ENCODE measurements at regions not wholly inside any gene's neighbourhood (a gene's known extent, or its start where the extent isn't known, plus 50 kb on each side); places are given as distances from the start of the nearest gene placed in this dataset.
"Not testable (repeated sequence)": the region's sequence is repeated elsewhere in the genome, so short reads cannot be mapped to it uniquely, and the experiment has no call there.

GRCh38 chr6:11425876-11426275 is 111.7 kb upstream of the TMEM170B start:
- no peak for DNase-seq

- DNase-seq: no peak
These were observed 112.1 kb upstream of the TMEM170B start for GRCh38 chr6:11425431-11425871.

DNA sequence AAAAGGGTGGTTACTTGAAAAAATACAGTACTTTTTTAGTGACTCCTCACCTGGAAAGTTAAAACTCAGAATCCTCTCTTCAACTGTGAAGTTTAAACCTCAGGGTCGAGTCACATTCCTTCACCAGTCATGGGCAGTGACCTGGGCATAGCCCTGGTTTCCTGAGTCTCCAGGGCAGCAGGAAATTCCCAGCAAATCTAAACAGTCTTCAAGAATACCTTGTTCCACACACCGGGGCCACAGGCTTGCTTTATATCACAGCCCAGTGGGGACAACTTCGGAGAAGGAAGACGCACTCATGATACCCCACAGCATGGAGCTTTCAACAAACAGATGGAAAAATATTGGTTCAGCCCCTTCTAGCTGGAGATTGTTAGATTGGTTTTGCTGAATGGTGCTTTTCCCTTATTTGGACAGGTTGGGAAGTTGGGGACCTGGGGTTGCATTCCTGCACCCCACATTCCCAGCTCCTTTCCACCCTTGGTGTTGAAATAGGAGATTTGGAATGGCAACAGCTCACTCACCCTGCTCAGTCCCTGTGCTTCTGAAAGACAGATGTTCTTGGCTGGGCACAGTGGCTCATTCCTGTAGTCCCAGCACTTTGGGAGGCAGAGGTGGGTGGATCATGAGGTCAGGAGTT is 113.0 kb upstream of the TMEM170B start:
- DNase-seq: no peak

GRCh38 chr6:11423667-11424066 is 113.9 kb upstream of the TMEM170B start:
- peak in 1 of 2 experiments; percentile 1 for DNase-seq

- DNase-seq: no peak
These were observed 114.5 kb upstream of the TMEM170B start for GRCh38 chr6:11423072-11423471.

GRCh38 chr6:11419763-11420453 is 117.6 kb upstream of the TMEM170B start:
- no peak for DNase-seq

- DNase-seq: no peak
These were observed 119.2 kb upstream of the TMEM170B start for GRCh38 chr6:11418290-11418905.

DNA sequence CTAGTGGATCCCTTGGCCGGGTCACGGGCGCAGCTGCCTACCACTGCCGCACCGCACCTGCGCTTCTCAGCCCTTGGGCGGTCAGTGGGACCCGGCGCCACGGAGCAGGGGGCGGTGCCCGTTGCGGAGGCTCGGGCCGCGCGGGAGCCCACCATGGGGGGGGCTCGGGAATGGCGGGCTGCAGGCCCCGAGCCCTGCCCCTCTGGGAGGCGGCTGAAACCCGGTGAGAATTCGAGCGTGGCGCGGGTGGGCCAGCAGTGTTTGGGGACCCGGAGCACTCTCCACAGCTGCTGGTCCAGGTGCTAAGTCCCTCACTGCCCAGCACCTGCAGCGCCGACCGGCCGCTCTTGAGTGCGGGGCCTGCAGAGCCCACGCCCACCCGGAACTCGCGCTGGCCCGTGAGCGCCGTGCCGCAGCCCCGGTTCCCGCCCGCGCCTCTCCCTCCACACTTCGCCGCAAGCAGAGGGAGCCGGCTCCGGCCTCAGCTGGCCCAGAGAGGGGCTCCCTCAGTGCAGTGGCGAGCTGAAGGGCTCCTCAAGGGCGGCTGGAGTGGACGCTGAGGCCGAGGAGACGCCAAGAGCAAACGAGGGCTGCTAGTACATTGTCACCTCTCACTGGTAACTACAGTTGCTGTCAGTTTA is 120.5 kb upstream of the TMEM170B start:
- DNase-seq: no peak

- DNase-seq: not testable (repeated sequence)
These were observed 121.2 kb upstream of the TMEM170B start for GRCh38 chr6:11416099-11416935.

GRCh38 chr6:11415557-11415956 is 122.0 kb upstream of the TMEM170B start:
- DNase-seq: no peak

DNA sequence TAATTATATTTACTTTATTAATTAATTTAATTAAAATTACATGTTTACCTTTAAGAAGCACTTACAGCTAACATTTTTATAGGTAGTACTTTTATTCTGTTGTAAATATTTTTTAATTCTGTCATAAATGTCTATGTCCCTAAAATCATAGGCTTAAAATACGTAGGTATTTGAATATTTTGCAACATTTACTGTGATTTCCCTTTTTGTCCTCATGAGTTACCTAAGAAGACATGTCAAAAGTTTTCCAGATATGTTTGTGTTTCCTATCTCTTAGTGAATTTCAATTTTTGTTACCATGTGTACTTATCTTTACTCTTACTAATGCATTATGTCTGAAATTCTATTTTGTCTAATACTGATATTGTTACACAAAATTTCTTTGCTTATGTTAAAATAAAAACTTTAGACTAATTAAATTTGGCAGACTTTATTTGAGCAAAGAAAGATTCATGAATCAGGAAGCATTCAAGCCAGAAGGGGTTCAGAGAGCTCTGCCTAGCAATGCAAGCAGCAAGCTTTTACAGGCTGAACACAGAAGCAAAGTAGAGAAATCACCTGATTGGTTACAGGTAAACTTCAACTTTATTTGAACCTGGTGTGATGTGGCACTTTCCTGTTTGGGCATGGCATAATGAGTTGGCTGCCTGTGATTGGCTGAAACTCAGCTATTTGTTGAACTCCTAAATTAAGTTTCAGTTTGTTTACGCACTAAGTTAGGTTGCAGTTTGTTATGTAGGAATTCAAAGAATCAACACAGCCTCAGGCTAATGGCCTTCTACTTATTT is 123.2 kb upstream of the TMEM170B start:
- DNase-seq: no peak

DNA sequence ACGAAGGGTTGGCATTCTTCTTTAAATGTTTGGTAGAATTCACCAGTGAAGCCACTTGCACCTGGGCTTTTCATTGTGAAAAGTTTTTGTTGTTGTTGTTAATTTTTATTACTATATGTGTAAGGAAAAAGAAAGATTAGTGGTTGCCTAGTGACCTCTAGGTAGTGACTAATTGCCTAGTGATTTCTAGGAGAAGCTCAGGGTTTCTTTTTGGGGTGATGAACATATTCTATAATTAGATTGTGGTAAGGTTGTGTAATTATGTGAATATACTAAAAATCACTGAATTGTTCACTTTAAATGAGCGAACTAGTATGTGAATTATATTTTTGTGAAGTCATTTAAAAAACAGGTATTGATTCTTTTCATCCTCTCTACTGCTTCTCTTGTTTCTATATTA is 123.8 kb upstream of the TMEM170B start:
- no peak for DNase-seq

DNA sequence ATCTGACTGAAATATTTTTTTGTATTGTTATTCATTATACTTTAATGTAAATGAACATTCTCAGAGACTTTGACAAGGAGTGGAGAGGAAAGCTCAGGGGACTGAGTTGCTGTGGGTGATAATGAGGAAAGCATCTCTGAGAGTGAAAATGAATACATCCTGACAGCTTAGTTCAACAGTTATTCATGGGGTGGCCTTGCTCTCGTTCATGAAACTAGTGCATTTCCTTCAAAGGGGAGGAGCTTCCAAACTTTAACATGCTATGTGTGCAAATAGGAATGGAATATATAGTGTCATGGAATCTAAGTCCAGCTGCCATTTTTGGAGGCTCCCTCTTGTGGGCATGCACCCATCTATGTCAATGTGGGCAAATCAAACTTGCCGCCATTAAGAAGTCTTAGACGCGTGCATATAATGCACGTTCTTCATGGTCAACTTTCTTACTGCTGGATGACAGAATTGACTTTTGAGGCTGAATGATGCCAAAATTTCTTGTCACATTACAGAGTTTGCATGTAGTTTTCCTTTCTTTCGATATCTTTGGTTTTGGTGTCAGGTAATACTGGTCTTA is 124.3 kb upstream of the TMEM170B start:
- no peak for DNase-seq

- no peak for DNase-seq
These were observed 124.9 kb upstream of the TMEM170B start for GRCh38 chr6:11412616-11413015.

- DNase-seq: no peak
These were observed 125.5 kb upstream of the TMEM170B start for GRCh38 chr6:11412011-11412424.

DNA sequence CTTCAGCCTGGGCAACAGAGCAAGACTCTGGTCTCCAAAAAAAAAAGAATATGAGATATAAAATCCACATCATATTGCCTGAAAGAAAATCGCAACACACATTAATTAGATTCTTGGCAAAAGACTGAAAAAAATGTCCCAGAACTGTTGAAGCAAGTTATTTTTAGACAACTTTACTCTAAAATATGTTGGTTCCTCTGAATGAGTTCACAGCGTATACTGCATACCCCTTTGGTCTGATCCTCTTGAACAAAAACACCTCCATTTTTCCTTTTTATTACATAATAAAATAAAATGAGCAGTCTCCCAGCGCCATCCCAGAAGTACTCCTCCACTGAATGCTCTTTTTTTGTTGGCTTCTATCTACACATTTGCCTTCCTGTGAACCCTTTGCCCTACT is 126.0 kb upstream of the TMEM170B start:
- no peak for DNase-seq

- no peak for DNase-seq
These were observed 126.8 kb upstream of the TMEM170B start for GRCh38 chr6:11410539-11411307.

- no peak for DNase-seq
These were observed 128.2 kb upstream of the TMEM170B start for GRCh38 chr6:11409371-11409770.

DNA sequence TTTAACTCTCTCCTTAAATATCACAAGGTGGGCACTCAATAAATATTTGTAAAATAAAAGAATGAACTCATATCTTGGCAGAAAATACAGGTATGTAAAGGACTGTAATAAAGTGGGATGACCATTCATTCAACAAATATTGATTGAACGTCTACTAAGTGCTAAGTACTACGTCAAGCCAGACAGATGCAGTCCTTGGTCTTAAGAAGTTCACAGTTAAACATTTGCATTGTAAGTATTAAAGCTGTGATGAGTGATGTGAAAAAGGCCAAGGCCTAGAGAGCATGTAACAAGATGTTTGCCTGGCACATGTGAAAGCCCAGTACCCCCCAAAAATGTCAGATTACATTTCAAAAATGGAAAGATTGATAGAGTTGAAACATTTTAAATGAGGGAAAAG is 130.1 kb upstream of the TMEM170B start:
- no peak for DNase-seq

DNA sequence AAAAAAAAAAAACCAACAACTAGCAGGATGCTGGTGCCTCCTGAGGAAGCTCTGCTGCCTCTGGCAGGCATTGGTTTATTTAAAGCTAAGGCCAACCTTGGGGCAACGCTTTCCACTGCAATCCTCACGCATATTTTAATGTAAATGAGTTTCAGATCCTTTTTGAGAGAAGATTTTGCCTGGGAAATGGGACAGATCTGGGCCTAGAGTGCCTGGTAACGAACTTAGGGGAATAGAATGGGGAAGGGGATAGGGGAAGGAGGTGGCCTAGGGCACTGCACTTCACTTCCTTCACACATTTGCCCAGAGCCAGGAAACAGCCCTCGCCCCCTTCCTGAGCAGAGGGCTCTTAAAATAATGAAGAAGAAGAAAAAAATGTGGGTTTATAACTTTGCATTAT is 132.7 kb upstream of the TMEM170B start:
- no peak for DNase-seq

GRCh38 chr6:11404081-11404480 is 133.5 kb upstream of the TMEM170B start:
- DNase-seq: no peak

All from NCI-H2081 (cell line).